ENCODE measurements at regions not wholly inside any gene's neighbourhood (a gene's known extent, or its start where the extent isn't known, plus 50 kb on each side); places are given as distances from the start of the nearest gene placed in this dataset.

DNA sequence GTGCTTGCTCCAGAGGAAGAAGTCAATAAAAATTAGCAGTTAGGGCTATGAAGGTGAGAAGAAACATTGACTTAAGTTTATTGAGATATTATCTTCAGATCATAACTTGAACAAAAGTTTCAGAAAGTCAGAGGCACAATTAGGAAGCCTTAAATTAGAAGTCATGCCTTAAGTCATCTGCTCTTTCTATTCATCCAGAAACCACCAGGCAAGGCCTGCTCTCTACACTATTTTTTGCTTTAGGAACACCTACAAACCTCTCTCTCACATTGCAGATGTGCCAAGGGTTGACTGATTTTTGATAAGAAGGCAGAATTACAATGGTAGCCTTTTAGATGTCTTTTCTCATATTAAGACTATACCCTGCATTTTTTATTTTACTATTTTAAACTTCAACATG lies 268.7 kb downstream of the SPRY2 start:
- H3K36me3 ChIP-seq (ENCODE audit: insufficient read depth, low read length, poor library complexity, severe bottlenecking): no peaks in the 10 kb centered on the region
- no peak for DNase-seq (ENCODE audit: low spot score)
- no peak for TF ChIP-seq EZH2 (IDR thresholded peaks at IDR 0.05; ENCODE audit: borderline replicate concordance, low read depth, low read length, poor library complexity, severe bottlenecking)
- TF ChIP-seq, protein P1, sequence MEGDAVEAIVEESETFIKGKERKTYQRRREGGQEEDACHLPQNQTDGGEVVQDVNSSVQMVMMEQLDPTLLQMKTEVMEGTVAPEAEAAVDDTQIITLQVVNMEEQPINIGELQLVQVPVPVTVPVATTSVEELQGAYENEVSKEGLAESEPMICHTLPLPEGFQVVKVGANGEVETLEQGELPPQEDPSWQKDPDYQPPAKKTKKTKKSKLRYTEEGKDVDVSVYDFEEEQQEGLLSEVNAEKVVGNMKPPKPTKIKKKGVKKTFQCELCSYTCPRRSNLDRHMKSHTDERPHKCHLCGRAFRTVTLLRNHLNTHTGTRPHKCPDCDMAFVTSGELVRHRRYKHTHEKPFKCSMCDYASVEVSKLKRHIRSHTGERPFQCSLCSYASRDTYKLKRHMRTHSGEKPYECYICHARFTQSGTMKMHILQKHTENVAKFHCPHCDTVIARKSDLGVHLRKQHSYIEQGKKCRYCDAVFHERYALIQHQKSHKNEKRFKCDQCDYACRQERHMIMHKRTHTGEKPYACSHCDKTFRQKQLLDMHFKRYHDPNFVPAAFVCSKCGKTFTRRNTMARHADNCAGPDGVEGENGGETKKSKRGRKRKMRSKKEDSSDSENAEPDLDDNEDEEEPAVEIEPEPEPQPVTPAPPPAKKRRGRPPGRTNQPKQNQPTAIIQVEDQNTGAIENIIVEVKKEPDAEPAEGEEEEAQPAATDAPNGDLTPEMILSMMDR (conservative IDR thresholded peaks at IDR 0.05; ENCODE audit: low read depth, low read length): no peak
- H3K9me3 ChIP-seq (ENCODE audit: low read depth, low read length, poor library complexity, severe bottlenecking): no peaks in the 10 kb centered on the region
- no peaks in the 10 kb centered on the region for H3K4me1 ChIP-seq (ENCODE audit: insufficient read depth, low read length, poor library complexity, severe bottlenecking)
- H3K27me3 ChIP-seq (replicated peaks; ENCODE audit: insufficient read depth, low read depth, low read length, poor library complexity): no peaks in the 10 kb centered on the region
- ChIA-PET CTCF (no interaction called here), POLR2A (ENCODE audit: low non-redundant PET) (no interaction called here)
- BruUV-seq (replicated peaks): no TSS peak
- no peak overlapping the region for H3K27ac ChIP-seq (ENCODE audit: low read depth, low read length, poor library complexity, severe bottlenecking)
- intact Hi-C loops (cut with micrococcal nuclease; ENCODE audit: unreplicated experiment): no loop called here
- no peak overlapping the region for H3K4me3 ChIP-seq (ENCODE audit: low read depth, low read length, poor library complexity, severe bottlenecking)

DNA sequence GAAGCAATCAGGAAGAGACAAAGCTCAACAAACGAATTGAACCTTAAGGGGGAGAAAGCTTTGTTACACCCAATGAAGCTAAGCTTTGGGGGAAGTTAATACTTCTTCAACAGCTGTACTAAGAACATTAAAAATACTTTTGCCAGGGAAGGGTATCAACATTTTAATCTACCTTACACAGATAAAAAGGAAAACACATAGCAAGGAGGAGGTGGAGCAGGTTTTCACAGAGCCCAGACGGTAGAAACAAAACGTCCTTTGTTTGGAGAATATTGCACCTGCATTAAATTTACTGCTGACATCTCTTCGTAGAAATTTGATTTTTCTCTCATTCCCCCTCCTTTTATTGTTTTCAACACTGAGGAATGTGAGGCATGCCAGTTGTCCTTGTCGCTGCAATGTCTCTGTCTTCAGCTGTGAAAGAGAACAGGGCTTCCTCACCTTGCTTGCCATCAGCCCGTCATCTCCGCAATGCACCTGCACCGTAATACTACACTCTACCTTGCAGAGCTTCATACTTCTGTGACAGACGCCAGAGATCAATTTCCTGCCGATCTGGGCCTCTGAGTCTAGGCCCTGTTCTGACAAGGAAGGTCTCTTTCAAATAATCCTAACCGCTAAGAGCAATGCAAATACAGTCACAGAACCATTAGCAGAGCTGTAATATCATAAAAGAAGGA lies 270.8 kb downstream of the SPRY2 start:
- Histone ChIP-seq H3K9me3 (ENCODE audit: low read depth, low read length, poor library complexity, severe bottlenecking) (no peaks in the 10 kb centered on the region), H3K27ac (ENCODE audit: low read depth, low read length, poor library complexity, severe bottlenecking) (no peak overlapping the region), H3K4me1 (ENCODE audit: insufficient read depth, low read length, poor library complexity, severe bottlenecking) (no peaks in the 10 kb centered on the region), H3K36me3 (ENCODE audit: insufficient read depth, low read length, poor library complexity, severe bottlenecking) (no peaks in the 10 kb centered on the region), H3K27me3 (replicated peaks; ENCODE audit: insufficient read depth, low read depth, low read length, poor library complexity) (no peaks in the 10 kb centered on the region), H3K4me3 (ENCODE audit: low read depth, low read length, poor library complexity, severe bottlenecking) (no peak overlapping the region)
- no TSS peak for BruUV-seq (replicated peaks)
- ChIA-PET CTCF (no interaction called here), POLR2A (ENCODE audit: low non-redundant PET) (no interaction called here)
- no peak for DNase-seq (ENCODE audit: low spot score)
- TF ChIP-seq, protein P1 (conservative IDR thresholded peaks at IDR 0.05; ENCODE audit: low read depth, low read length): no peak
- intact Hi-C loops (cut with micrococcal nuclease; ENCODE audit: unreplicated experiment): no loop called here

DNA sequence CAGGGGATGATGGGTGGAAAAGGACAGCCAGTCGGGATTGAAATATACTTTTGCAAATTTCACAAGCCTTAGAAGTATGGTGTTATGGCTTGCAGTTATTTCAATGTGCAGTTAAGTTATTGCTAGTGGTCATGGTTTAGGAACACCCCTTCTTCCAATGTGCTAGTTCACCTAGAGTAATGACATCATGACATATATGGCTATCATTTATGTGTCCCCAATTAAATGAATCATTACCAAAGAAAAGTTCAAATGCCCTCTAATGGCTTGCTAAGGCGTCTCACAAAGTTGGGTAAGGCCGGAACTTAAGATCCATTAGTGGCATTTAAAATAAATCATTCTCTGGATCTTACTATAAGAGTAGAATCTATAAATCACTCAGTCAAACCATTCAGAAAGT lies 271.6 kb downstream of the SPRY2 start:
- TF ChIP-seq EZH2 (IDR thresholded peaks at IDR 0.05; ENCODE audit: borderline replicate concordance, low read depth, low read length, poor library complexity, severe bottlenecking): no peak
- TF ChIP-seq, protein P1 (conservative IDR thresholded peaks at IDR 0.05; ENCODE audit: low read depth, low read length): no peak
- no peak for DNase-seq (ENCODE audit: low spot score)
- Histone ChIP-seq H3K27me3 (replicated peaks; ENCODE audit: insufficient read depth, low read depth, low read length, poor library complexity) (no peaks in the 10 kb centered on the region), H3K9me3 (ENCODE audit: low read depth, low read length, poor library complexity, severe bottlenecking) (no peaks in the 10 kb centered on the region), H3K27ac (ENCODE audit: low read depth, low read length, poor library complexity, severe bottlenecking) (no peak overlapping the region), H3K4me1 (ENCODE audit: insufficient read depth, low read length, poor library complexity, severe bottlenecking) (no peaks in the 10 kb centered on the region), H3K36me3 (ENCODE audit: insufficient read depth, low read length, poor library complexity, severe bottlenecking) (no peaks in the 10 kb centered on the region), H3K4me3 (ENCODE audit: low read depth, low read length, poor library complexity, severe bottlenecking) (no peak overlapping the region)
- ChIA-PET POLR2A (ENCODE audit: low non-redundant PET) (no interaction called here), CTCF (no interaction called here)
- no TSS peak for BruUV-seq (replicated peaks)
- intact Hi-C loops (cut with micrococcal nuclease; ENCODE audit: unreplicated experiment): no loop called here
